Skin epidermis (tissue), 12 donors: ENCODE measurements at regions not wholly inside any gene's neighbourhood (a gene's known extent, or its start where the extent isn't known, plus 50 kb on each side); places are given as distances from the start of the nearest gene placed in this dataset.
A peak's percentile ranks its signal among the peaks of the same experiment; 100 is the strongest.

Experiments used
- H3K27ac ChIP-seq, 21 experiments: fragments of 200-600 bp; sonication (generic) in 11 of 21; one replicate each; pipeline ENCODE4 v1.5.0; 2020; ENCODE audit warnings: mild to moderate bottlenecking in 3 of 21, inconsistent platforms in 2 of 21, moderate library complexity in 2 of 21
- H3K4me3 ChIP-seq, 7 experiments: fragments of 200-600 bp; sonication (generic) in 2 of 7; one replicate each; pipeline ENCODE4 v1.5.0; 2020; ENCODE audit warnings: inconsistent platforms in 2 of 7, mild to moderate bottlenecking in 2 of 7, moderate library complexity in 1 of 7

DNA sequence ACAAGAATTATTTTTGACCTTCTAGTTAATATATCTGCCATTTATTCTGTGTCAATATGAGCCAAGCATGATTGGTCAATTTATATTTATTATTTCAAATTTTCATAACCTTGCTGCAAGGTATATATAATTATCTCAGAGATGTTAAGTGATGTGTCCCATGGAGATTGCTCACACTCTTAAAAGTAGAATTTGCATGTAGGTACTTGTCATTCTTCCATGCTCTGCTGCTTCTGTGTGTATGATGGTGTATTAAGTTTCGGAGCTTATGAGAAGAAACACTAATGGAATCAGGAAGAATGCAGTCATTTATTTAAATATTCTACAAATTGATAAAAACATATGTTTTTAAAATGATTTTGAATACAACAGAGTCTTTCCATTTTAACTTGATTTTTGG, 586.8 kb upstream of the MIR17HG start:
- Histone ChIP-seq H3K4me3 (no peak overlapping the region), H3K27ac (no peak overlapping the region)

DNA sequence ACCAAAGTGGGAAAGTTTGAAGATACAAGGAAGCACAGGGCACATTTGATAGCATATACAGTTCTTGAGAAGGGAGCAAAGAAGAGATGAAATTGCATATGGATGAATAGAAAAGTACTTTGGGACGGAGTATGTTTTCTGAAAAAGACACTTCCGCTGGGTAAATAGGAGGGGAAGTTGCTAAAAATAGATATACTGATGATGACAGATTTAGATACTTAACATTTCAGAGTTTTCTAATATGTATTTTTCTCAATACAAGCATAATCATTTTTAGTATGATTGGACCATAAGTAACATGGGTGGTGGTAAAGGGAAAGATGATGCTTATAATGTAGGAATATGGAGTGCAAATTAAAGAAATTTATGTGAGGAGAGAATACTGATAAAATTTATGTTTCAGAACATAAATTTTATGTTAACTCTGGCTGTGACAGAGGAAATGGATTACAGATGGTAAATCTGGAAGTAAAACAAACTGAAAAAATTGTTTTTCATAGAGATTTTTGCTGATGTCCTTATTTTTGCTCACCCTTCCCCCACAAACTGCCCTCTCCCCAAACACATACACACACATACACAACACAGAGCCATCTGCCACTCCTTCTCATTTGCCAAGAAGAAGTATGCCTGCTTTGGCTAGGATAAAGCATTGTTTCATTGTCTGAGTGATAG, 583.9 kb upstream of the MIR17HG start:
- no peak overlapping the region for H3K4me3 ChIP-seq
- H3K27ac ChIP-seq: peak overlapping the region in 1 of 21 experiments; percentile 26

DNA sequence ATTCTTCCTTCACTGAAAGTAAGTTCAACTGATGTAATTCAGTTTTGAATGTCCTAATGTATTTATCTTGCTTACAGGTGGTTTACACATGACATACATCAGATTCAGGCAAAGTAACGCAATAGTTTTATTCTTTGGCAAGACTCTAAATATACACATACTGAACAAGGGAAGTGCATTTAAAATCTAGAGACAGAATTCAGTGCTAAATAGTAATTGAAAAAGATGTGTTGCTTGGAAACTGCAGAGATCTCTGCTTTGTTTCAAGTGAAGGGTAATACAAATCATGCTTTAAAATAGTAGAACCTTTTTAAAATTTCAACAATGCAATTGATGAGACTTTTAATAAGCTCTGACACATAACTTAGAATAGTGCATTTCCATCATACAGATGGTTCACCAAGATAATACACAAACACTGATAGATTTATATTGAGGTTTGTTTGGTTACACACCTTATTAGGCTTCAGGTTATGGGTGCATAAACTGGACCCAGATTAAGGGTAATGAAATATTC, 581.0 kb upstream of the MIR17HG start:
- H3K4me3 ChIP-seq: no peak overlapping the region
- H3K27ac ChIP-seq: no peak overlapping the region

DNA sequence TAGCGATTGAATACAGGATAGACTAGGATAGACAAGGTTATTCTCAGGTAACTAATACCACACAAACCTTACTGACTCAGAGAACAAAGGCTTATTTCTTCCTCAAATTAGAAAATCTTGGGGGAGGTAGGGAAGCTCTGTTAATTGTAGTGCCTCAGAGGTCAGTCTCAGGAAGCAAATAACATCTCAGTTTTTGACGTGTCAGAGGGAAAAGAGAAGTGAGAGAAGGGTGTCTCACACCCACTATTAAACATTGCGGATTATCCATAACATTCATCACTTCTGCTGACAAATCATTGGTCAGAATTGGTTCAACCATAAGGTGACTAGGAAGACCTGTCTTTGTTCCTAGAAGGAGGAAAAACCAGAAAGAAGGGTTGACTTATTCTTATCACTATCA, 579.4 kb upstream of the MIR17HG start:
- Histone ChIP-seq H3K4me3 (no peak overlapping the region), H3K27ac (no peak overlapping the region)

DNA sequence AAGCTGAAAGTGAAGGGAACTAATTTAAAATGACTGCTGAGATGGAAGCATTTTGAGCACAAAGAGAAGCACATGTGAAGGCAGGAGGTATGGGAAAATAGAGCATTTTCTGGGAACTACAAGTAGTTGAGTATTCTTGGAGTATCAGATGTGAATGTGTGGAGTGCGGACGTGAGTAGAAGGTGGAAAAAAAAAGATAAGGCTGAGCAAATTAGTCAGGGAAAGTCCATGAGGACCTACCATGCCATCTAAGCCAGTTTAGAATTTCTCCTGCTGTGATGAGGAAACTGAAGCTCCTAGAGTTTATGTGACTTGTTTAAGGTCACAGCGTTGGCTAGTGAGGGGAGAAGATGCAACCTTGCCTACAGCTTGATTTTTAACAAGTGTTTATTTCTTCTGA, 578.1 kb upstream of the MIR17HG start:
- Histone ChIP-seq H3K4me3 (no peak overlapping the region), H3K27ac (no peak overlapping the region)

DNA sequence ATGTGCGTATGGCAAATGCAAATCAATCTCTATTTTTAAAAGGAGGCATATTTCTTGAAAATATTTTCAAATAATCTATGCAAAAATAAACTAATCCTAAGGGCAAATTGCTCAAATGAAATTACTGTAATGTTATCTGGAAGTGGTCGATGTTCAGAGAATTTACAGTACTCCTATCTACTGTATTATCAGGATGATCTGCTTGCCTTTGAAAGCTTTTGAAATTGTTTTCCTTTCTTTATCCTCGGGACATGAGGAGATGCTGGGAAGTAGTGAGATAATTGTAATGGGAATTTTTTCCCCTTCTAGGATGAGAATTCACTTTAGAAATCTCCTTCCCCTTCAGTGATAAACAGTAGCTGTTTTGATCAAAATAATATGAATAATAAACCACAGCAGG, 577.2 kb upstream of the MIR17HG start:
- no peak overlapping the region for H3K27ac ChIP-seq
- H3K4me3 ChIP-seq: no peak overlapping the region

DNA sequence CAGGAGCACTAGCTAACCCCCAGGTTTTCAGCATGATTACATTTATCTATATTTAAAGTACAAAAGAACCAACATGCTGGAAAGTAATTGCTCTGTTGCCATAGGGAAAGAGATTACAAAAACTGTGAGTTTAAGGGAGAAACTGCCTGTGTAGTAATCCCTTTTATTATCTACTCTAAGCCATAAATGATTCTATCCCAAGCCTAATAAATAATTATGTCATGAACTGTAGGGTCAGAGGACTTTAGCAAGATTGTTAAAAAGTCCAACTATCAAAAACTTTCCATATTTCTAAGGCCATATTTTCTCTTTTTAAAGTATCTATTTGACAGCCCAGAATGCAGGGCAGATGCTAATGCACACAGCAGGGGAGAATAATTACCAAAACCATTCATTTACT, 573.8 kb upstream of the MIR17HG start:
- Histone ChIP-seq H3K27ac (no peak overlapping the region), H3K4me3 (no peak overlapping the region)

DNA sequence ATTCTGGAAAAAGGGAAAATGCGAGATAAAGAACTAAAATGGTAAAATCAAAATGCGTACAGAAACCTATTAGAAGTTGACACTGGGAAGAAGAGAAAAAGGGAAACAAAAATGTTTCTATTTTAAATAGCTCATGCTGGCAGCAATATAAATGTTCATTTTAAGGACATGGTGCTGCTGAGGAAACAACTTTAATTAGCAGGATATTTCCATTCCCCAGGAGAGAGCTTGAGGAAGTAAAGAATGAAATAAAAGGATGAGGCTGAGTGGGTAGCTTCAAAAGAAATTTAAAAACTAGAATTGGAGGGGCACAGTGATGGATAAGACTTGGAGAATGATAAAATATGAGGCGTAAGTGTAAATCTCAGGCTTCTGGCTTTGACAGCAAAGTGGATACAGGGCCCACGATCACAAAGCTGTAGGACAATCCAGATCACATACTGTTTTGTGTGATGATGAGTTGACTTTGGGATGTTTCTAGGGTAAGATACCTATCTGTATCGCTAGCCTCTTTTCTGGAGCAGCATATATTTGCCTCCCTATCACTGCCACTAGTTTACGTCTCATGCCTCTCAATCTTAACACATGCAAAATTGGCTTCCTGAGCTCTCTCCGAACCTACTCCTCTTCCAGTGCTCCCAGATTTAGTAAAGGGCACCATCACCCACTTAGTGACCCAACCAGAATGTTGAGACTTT, 571.3 kb upstream of the MIR17HG start:
- Histone ChIP-seq H3K27ac (no peak overlapping the region), H3K4me3 (no peak overlapping the region)

DNA sequence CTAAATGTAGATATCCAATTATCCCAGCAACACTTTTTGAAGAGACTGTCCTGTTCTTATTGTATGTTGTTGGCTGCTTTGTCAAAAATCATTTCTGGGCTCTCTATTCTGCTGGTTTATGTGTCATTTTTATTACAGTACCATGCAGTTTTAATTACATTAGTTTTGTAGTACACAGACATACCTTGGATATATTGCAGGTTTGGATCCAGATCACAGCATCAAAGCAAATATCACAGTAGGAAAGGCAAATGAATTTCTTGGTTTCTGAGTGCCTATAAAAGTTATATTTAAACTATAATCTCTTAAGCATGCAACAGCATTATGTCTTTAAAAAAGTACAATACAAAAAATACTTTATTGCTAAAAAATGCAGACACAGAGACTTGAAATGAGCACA, 564.2 kb upstream of the MIR17HG start:
- Histone ChIP-seq H3K27ac (no peak overlapping the region), H3K4me3 (no peak overlapping the region)

DNA sequence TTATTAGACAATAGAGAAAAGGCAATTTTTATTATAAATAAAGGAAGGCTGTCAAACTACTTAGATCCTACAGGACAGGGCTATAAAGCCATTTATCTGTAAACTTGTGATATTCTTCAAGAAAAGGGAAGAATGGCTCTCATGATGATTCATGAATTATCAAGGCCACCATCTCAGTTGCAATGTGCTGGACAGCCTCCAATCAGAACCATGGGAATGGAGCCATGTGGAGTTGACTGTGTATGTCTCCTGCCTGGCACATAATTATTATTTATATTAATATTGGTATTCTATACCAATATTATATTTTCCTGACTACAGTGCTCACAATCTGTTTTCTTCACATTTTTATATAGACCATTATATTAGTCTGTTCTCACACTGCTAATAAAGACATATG, 560.5 kb upstream of the MIR17HG start:
- Histone ChIP-seq H3K27ac (no peak overlapping the region), H3K4me3 (no peak overlapping the region)

DNA sequence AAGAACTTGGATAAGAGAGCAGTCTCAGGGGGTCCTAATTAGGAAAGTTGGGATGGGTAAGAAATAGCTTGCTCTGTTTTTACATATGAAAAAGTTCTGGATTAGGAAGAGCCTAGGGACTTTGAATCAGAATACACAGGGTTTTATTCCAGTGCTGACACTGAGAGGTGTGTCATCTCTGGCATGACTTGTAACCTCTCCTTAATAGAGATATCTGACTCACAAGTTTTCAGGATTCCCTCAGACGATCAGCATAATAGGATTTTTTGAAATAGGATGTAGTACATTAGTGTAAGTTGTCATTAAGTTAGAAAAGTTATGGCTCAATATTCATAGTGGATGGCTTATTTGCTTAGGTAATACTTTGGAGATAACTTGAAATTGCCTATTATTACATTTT, 555.2 kb upstream of the MIR17HG start:
- Histone ChIP-seq H3K27ac (no peak overlapping the region), H3K4me3 (no peak overlapping the region)

DNA sequence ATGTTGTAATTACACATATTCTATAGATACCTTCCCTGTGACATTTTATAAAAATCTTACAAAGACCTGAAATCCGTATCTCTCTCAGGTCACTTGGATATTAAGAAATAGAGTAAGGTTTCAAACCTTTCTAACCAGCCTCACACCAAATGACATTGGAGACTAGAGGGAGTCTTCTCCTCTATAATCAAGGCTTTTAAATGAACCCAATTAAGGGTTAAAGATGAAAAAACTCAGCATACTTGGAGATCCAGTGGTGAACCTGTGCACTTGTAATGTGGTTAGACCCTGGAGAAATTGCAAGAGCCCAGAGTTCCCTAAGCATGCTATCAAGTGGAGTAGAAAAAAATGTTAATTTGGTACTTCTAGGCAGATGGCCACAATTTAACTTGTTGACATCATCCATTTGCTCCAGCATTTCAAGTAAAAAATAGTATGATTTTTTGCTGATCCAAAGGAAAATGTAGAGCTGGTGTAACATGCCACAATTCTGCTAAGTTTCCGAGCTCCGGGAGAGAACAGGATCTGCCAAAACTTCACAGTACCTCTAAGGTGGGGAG, 554.1 kb upstream of the MIR17HG start:
- Histone ChIP-seq H3K27ac (no peak overlapping the region), H3K4me3 (no peak overlapping the region)

DNA sequence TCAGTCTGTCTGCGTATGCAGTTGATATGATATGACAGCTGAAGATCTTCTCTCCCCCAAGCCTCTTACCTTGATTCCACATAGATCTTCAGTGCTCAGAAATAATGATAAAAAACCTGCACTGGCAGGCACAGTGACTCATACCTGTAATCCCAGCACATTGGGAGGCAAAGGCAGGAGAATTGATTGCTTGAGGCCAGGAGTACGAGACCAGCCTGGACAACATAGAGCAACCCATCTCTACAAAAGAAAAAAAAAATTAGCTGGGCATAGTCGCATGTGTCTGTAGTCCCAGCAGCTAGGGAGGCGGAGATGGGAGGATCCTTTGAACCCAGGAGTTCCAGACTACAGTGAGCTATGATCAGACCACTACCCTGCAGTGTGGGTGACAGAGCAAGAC, 551.0 kb upstream of the MIR17HG start:
- no peak overlapping the region for H3K27ac ChIP-seq
- no peak overlapping the region for H3K4me3 ChIP-seq

DNA sequence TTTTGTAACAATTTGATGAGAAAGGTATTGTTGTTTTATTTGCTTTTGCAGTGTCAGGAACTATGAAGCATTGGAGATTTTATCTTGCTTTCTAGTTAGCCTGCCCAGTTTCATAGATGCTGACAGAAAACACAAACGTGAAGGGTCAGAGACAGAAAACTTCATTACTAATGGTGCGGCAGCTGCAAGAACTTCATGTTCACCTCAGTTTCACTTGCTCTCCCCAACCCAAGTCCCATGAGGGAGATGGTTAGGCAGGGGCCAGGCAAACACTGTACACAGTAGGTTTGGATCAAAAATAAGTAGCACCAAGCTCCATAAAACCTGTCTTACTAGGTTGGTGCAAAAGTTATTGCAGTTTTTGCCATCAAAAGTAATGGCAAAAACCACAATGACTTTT, 550.2 kb upstream of the MIR17HG start:
- H3K27ac ChIP-seq: no peak overlapping the region
- no peak overlapping the region for H3K4me3 ChIP-seq

DNA sequence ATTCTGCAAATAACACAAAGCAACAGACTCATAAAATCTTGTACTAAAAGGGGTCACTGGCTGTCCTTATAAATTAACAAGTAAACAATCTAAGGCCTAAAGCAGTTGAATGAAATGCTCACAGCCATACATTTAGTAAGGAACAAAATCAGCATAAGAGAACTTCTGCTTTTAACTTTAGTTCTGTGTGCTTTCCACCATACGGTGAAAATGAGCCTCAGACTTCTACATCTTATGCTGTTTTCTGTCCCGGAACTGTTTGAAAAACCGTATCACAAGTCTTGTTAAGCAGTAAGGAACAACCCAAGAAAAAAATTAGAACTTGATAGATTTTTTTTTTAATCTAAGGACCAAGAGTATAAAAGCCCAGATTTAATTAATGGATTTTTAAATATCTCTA, 549.1 kb upstream of the MIR17HG start:
- H3K27ac ChIP-seq: no peak overlapping the region
- no peak overlapping the region for H3K4me3 ChIP-seq

DNA sequence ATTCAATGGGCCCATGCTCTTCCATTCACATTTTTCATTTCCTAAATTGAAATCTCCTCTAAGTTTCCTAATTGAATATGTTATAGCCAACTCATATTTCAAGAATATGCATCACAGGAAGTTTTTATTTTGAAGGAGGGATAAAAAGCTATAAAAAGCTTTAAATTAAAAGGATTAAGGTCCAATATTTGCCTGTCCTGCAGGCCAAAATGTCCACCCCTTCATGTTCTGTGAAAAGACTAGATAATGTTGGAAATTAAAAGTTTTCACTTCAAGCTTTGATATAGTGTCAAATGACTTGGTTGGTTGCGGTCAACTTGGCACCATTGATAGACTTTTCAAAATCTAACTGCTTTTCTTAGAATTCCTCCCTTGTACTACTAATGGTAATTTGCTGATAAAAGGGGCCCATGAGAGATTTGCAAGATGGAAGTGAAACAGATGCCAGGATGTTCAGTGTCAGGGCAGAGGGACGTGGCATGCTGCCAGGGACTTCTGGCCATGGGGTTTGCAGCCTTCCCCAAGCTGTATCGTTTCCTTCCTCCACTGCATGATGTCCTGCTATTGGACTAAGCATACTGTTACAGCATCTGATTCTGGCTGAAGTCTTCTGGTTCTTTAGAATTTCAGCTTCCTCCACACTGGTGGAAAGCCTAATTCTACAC, 547.3 kb upstream of the MIR17HG start:
- H3K4me3 ChIP-seq: no peak overlapping the region
- H3K27ac ChIP-seq: no peak overlapping the region

DNA sequence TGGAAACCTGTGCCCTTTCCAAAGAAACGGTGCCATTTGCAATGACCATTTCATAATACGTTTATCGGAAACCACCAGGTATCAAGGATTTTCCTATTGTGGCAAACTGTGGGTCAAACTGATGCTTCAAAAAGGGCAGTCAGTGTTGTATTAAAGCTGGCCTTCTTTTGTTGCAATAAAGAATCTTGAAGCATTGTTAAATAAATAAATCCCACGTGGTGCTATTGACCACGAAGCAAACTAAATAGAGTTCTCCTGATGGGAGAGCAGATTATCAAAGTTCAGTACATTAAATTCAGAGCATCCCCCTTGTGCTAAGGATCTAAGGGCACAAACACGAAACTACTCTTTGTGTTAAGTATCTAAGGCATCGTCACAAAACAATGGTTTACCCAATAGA, 545.9 kb upstream of the MIR17HG start:
- H3K4me3 ChIP-seq: no peak overlapping the region
- no peak overlapping the region for H3K27ac ChIP-seq

DNA sequence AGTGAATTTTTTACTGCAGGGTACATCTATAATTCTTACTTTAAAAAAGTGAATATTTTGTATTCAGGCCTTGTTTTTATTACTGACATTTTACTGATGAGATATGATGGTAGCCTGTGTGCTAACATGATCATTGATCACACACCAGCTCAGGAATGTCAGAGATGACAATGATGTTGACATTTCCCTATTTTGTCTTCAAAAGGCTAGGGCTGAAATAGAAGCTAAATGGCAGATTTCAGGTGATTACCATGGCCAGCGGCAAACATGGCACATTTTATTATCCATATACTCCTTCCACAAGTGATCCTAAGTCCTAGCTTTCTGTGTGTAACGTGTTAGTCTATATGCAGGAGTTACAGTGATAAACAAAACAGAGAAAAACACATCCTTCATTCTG, 544.3 kb upstream of the MIR17HG start:
- no peak overlapping the region for H3K27ac ChIP-seq
- H3K4me3 ChIP-seq: no peak overlapping the region

DNA sequence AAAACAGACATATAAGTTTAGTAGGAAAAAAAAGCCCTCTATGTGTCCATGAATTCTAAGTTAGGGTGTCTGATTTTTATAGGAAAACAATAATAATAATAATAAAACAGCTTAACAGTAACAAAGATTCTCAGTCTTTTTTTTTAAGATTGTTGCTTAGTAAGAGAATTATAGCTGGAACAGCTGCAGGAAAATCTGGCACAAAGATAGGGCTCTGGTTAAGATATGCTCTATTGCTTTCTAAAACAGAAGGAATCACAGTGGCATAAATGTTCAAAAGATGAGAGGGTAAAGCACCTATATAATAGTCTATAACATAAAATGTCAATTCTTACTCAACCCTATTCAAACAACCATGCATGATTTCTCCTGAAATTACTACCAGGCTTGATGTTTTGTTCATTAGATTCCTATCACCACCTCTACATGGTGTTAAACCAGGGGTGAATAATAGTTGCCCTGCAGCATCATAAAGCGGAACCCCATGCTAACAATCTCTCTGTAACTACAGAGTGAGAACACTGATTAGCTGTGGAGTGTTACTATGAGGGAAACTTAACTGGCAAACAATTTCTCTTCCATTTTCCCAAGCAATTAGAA, 541.4 kb upstream of the MIR17HG start:
- no peak overlapping the region for H3K27ac ChIP-seq
- H3K4me3 ChIP-seq: no peak overlapping the region

DNA sequence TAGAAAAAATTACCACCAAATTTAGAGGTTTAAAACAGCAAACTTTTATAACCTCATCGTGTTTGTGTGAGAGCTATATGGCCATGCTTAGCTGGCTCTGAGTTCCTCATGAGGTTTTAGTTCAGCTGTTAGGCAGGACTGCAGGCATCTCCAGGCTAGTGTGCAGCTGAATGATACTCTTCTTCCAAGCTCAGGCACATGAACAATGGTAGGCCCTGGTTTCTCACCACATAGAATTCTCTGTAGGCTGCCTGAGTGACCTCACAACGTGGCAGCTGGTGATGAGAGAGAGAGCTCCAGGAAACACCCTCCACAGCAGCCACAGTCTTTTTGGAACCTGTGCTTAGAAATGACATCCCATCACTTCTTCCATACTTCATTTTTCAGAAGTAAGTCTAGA, 540.6 kb upstream of the MIR17HG start:
- Histone ChIP-seq H3K27ac (no peak overlapping the region), H3K4me3 (no peak overlapping the region)

DNA sequence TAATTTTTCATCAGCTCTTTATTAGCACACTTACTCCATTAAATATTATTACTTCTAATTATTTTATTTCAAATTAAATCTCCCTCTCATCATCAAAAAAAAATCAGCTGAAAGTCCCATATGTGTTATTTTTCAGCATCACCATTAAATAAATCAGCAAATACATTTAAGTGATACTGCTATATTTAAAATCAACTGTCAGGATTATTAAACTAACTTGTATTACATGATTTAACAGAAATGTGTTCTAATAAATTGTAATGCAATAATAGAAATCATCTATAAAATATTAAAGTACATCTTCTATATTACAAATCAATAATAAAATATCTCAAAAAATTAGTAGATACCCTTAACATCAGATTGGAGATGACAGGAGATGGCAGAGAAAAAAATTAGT, 538.6 kb upstream of the MIR17HG start:
- H3K27ac ChIP-seq: no peak overlapping the region
- H3K4me3 ChIP-seq: no peak overlapping the region
